Body of pancreas (tissue), 4 donors: ENCODE measurements at regions not wholly inside any gene's neighbourhood (a gene's known extent, or its start where the extent isn't known, plus 50 kb on each side); places are given as distances from the start of the nearest gene placed in this dataset.

Experiments
- POLR2A ChIP-seq, 3 donors: fragments of 450-650 bp; IDR thresholded peaks; one replicate each; pipeline ENCODE4 v1.6.1; 2016; ENCODE audit warnings: antibody characterized with exemption in 3 of 3, mild to moderate bottlenecking in 2 of 3
- TF ChIP-seq, protein P1 (sequence below), 7 experiments: fragments of 450-650 bp in 4 of 7; fragments of 200-600 bp in 3 of 7; sonication (generic) in 3 of 7; IDR thresholded peaks; one replicate each; pipeline ENCODE4 v1.5.1; 2016 to 2019; ENCODE audit warnings: antibody characterized with exemption in 7 of 7

DNA sequence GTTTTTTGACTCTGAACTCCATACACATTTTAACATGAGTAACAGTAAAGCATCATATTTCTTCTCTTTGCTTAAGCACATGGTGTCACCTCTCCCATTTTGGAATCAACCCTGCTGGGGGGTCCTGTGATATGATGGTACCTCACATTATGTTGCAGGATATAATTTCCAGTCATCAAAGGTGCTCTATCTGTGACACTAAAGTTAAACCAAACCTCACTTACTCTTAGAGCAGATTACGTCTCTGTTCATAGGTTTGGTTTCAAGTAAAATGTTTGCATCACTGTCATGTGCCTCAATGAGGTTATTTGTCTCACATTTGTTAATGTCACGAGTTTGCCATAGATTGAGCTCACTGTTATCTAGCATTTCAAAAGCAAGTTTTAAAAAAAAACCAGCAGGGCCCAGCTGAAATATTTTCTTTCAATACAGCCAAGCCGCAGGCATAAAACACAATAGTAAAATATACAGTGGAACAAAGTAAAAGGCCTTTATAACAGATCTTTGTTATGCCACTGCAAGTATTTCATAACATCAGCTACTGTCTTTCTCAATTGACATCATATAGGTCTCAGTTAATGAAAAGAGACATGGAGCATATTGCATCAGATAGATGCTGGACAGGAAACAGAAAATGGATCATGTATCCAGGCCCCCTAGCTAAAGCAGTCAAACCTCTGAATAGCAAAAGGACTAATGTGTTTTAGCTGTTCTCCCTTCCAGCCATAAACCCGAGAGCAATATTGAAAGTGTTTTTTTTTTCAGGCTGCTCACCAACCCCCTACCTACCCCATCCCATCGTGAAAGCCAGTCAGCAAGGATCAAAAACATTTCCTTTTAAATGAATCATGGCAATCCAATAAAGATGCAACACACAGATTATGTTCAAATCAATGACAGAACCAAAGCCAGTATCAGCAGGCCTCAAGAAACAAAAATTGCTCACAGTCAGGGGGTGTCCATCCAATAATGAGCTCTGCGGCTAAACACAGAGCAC is 182.1 kb upstream of the ITGA1 start:
- TF ChIP-seq POLR2A (IDR thresholded peaks at IDR 0.05): no peak
- TF ChIP-seq, protein P1, sequence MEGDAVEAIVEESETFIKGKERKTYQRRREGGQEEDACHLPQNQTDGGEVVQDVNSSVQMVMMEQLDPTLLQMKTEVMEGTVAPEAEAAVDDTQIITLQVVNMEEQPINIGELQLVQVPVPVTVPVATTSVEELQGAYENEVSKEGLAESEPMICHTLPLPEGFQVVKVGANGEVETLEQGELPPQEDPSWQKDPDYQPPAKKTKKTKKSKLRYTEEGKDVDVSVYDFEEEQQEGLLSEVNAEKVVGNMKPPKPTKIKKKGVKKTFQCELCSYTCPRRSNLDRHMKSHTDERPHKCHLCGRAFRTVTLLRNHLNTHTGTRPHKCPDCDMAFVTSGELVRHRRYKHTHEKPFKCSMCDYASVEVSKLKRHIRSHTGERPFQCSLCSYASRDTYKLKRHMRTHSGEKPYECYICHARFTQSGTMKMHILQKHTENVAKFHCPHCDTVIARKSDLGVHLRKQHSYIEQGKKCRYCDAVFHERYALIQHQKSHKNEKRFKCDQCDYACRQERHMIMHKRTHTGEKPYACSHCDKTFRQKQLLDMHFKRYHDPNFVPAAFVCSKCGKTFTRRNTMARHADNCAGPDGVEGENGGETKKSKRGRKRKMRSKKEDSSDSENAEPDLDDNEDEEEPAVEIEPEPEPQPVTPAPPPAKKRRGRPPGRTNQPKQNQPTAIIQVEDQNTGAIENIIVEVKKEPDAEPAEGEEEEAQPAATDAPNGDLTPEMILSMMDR (IDR thresholded peaks at IDR 0.05): no peak
